H9 (cell line): ENCODE measurements at regions not wholly inside any gene's neighbourhood (a gene's known extent, or its start where the extent isn't known, plus 50 kb on each side); places are given as distances from the start of the nearest gene placed in this dataset.

ENCODE experiments used
- DNase-seq: peaks from one replicate; pipeline ENCODE4 v3.0.0-alpha.2; 2017
- H2AFZ ChIP-seq: one replicate; pipeline ENCODE4 v1.6.1; 2013; ENCODE audit warnings: mild to moderate bottlenecking, low read length, control low read depth, moderate library complexity
- H2AK5ac ChIP-seq: 2 replicates; pipeline ENCODE4 v1.6.1; 2013; ENCODE audit warnings: low read length, control low read depth, mixed read lengths; ENCODE audit not compliant: insufficient read length
- H2BK120ac ChIP-seq: one replicate; pipeline ENCODE4 v1.6.1; 2013; ENCODE audit warnings: low read depth, mild to moderate bottlenecking, low read length, control low read depth, inconsistent platforms; ENCODE audit not compliant: poor library complexity, severe bottlenecking
- H2BK12ac ChIP-seq: 2 replicates; pipeline ENCODE4 v1.6.1; 2013; ENCODE audit warnings: low read length, control low read depth, mixed read lengths, low read depth; ENCODE audit not compliant: insufficient read length
- H2BK15ac ChIP-seq: 2 replicates; pipeline ENCODE4 v1.6.1; 2013; ENCODE audit warnings: low read depth, low read length, control low read depth
- H2BK20ac ChIP-seq: one replicate; pipeline ENCODE4 v1.6.1; 2013; ENCODE audit warnings: low read depth, mild to moderate bottlenecking, low read length, control low read depth, inconsistent platforms; ENCODE audit not compliant: poor library complexity, severe bottlenecking
- H2BK5ac ChIP-seq: 2 replicates; pipeline ENCODE4 v1.6.1; 2013; ENCODE audit warnings: low read length, control low read depth, mixed read lengths; ENCODE audit not compliant: insufficient read length
- H3K14ac ChIP-seq: 2 replicates; pipeline ENCODE4 v1.6.1; 2013; ENCODE audit warnings: low read length, control low read depth; ENCODE audit not compliant: insufficient read depth
- H3K18ac ChIP-seq: 2 replicates; pipeline ENCODE4 v1.6.1; 2013; ENCODE audit warnings: low read depth, mild to moderate bottlenecking, mixed read lengths, low read length, control low read depth; ENCODE audit not compliant: insufficient read length
- H3K23ac ChIP-seq: 2 replicates; pipeline ENCODE4 v1.6.1; 2013; ENCODE audit warnings: low read length, control low read depth, mixed read lengths, low read depth; ENCODE audit not compliant: insufficient read length
- H3K23me2 ChIP-seq: 2 replicates; pipeline ENCODE4 v1.6.1; 2013; ENCODE audit warnings: low read depth, mild to moderate bottlenecking, mixed read lengths, low read length, control low read depth; ENCODE audit not compliant: insufficient read length, poor library complexity, severe bottlenecking
- H3K27ac ChIP-seq: 2 replicates; pipeline ENCODE4 v1.5.1; 2013; ENCODE audit warnings: low read length, control low read depth, mixed read lengths, low read depth; ENCODE audit not compliant: insufficient read length
- H3K27me3 ChIP-seq: 2 replicates; pipeline ENCODE4 v1.6.1; 2013; ENCODE audit warnings: low read length, control low read depth, inconsistent platforms; ENCODE audit not compliant: insufficient read depth
- H3K4ac ChIP-seq: 2 replicates; pipeline ENCODE4 v1.6.1; 2013; ENCODE audit warnings: low read depth, mild to moderate bottlenecking, control low read depth, inconsistent platforms, low read length, moderate library complexity
- H3K4me1 ChIP-seq: 2 replicates; pipeline ENCODE4 v1.6.1; 2013; ENCODE audit warnings: low read length, control low read depth, inconsistent platforms; ENCODE audit not compliant: insufficient read depth
- H3K4me2 ChIP-seq: 2 replicates; pipeline ENCODE4 v1.6.1; 2013; ENCODE audit warnings: low read length, control low read depth, mixed read lengths; ENCODE audit not compliant: insufficient read length, insufficient read depth
- H3K56ac ChIP-seq: 2 replicates; pipeline ENCODE4 v1.6.1; 2013; ENCODE audit warnings: low read depth, mild to moderate bottlenecking, mixed read lengths, low read length, control low read depth; ENCODE audit not compliant: insufficient read length
- H3K79me1 ChIP-seq: 2 replicates; pipeline ENCODE4 v1.6.1; 2013; ENCODE audit warnings: low read depth, mild to moderate bottlenecking, moderate library complexity, low read length, control low read depth, inconsistent platforms; ENCODE audit not compliant: insufficient read depth, poor library complexity, severe bottlenecking
- H3K79me2 ChIP-seq: 2 replicates; pipeline ENCODE4 v1.6.1; 2013; ENCODE audit warnings: low read length, control low read depth, inconsistent platforms; ENCODE audit not compliant: insufficient read depth
- H3K9ac ChIP-seq: 2 replicates; pipeline ENCODE4 v1.6.1; 2013; ENCODE audit warnings: low read length, control low read depth, mixed read lengths; ENCODE audit not compliant: insufficient read length; ENCODE audit errors: extremely low read depth
- H3K9me3 ChIP-seq: one replicate; pipeline ENCODE4 v1.6.1; 2013; ENCODE audit warnings: low read depth, low read length, inconsistent platforms; ENCODE audit not compliant: control insufficient read depth
- H3T11ph ChIP-seq: one replicate; pipeline ENCODE4 v1.6.1; 2013; ENCODE audit warnings: mild to moderate bottlenecking, low read length, control low read depth, inconsistent platforms
- H4K20me1 ChIP-seq: one replicate; pipeline ENCODE4 v1.6.1; 2013; ENCODE audit not compliant: control insufficient read depth, insufficient read length, insufficient read depth
- H4K5ac ChIP-seq: 2 replicates; pipeline ENCODE4 v1.6.1; 2013; ENCODE audit warnings: low read depth, mild to moderate bottlenecking, mixed read lengths, low read length, control low read depth; ENCODE audit not compliant: insufficient read length
- H4K8ac ChIP-seq: replicated peaks from 2 replicates; pipeline ENCODE4 v1.6.1; 2013; ENCODE audit warnings: low read length, control low read depth, mixed read lengths, low read depth; ENCODE audit not compliant: insufficient read length
- H4K91ac ChIP-seq: 2 replicates; pipeline ENCODE4 v1.6.1; 2013; ENCODE audit warnings: low read depth, mild to moderate bottlenecking, moderate library complexity, mixed read lengths, low read length, control low read depth; ENCODE audit not compliant: insufficient read length
- H3K27ac Mint-ChIP-seq, 3 experiments: 2 replicates in 2 of 3; 3 replicates in 1 of 3; pipeline ENCODE4 v1.8.0; 2020 to 2021; ENCODE audit warnings: mixed read lengths in 3 of 3, mild to moderate bottlenecking in 1 of 3, moderate library complexity in 1 of 3
- H3K27me3 Mint-ChIP-seq: 2 replicates; pipeline ENCODE4 v1.8.0; 2021; ENCODE audit warnings: low read depth, mild to moderate bottlenecking, moderate library complexity, mixed read lengths
- H3K36me3 Mint-ChIP-seq, 3 experiments: 2 replicates in 2 of 3; 3 replicates in 1 of 3; pipeline ENCODE4 v1.8.0; 2020 to 2021; ENCODE audit warnings: low read depth in 3 of 3, mixed read lengths in 3 of 3; ENCODE audit not compliant: insufficient read depth in 1 of 3
- H3K4me1 Mint-ChIP-seq, 2 experiments: 2 replicates each; pipeline ENCODE4 v1.8.0; 2020; ENCODE audit warnings: mixed read lengths in 2 of 2
- H3K4me3 Mint-ChIP-seq, 2 experiments: 2 replicates in 1 of 2; 3 replicates in 1 of 2; pipeline ENCODE4 v1.8.0; 2020 to 2021; ENCODE audit warnings: mild to moderate bottlenecking in 2 of 2, mixed read lengths in 2 of 2, moderate library complexity in 1 of 2
- H3K9me3 Mint-ChIP-seq, 2 experiments: 2 replicates in 1 of 2; 3 replicates in 1 of 2; pipeline ENCODE4 v1.8.0; 2020; ENCODE audit warnings: mild to moderate bottlenecking in 2 of 2, mixed read lengths in 2 of 2, moderate library complexity in 1 of 2
- CTCF ChIP-seq: fragments of 200-600 bp; sonication (generic); conservative IDR thresholded peaks from 3 replicates; pipeline ENCODE4 v1.8.0; 2021; ENCODE audit warnings: antibody characterized with exemption, mild to moderate bottlenecking
- WGBS: extraction: QIAGEN DNeasy Blood & Tissue Kit; methylation state at CpG from one replicate; pipeline ENCODE4 v1.1.7; 2013; ENCODE audit warnings: missing lambda C conversion rate, low lambda C conversion rate, mixed read lengths; ENCODE audit not compliant: insufficient read length; ENCODE audit errors: extremely low coverage; 5-methylcytosine and 5-hydroxymethylcytosine counted together

GRCh38 chr4:3613967-3614730 is 81.9 kb upstream of the LRPAP1 start:
- Histone ChIP-seq H3K18ac (no peak overlapping the region), H2BK15ac (no peak overlapping the region), H4K5ac (no peak overlapping the region), H3K79me2 (no peaks in the 10 kb centered on the region), H2BK120ac (no peak overlapping the region), H3K9ac (no peak overlapping the region), H3T11ph (no peak overlapping the region), H3K79me1 (no peaks in the 10 kb centered on the region), H3K27me3 (no peaks in the 10 kb centered on the region), H3K56ac (no peak overlapping the region), H4K20me1 (no peaks in the 10 kb centered on the region), H4K91ac (no peak overlapping the region), H4K8ac (no peak overlapping the region), H3K4ac (no peak overlapping the region), H2BK12ac (no peak overlapping the region), H3K23me2 (no peaks in the 10 kb centered on the region), H2AK5ac (no peak overlapping the region), H3K14ac (no peak overlapping the region), H2AFZ (no peak overlapping the region), H3K27ac (no peak overlapping the region), H3K9me3 (no peaks in the 10 kb centered on the region), H3K23ac (no peak overlapping the region), H2BK5ac (no peak overlapping the region), H2BK20ac (no peak overlapping the region), H3K4me2 (no peak overlapping the region), H3K4me1 (no peaks in the 10 kb centered on the region)
- no CpG with 5 or more reads among the region's 25 CpGs for WGBS
- TF ChIP-seq CTCF: no peak
- Mint-ChIP-seq H3K4me1 (peaks cover 2 to 24% of the 10 kb centered on the region in 2 experiments; a peak in 3 of 4 replicates), H3K9me3 (peaks cover 9 to 10% of the 10 kb centered on the region in 2 experiments; a peak in 4 of 5 replicates), H3K36me3 (peaks cover 0 to 4% (median 0%) of the 10 kb centered on the region in 3 experiments; a peak in 2 of 7 replicates), H3K27ac (peak overlapping the region in 2 of 3 experiments; percentile 46 to 94; a peak in 2 of 7 replicates), H3K4me3 (no peak overlapping the region), H3K27me3 (peaks cover 36% of the 10 kb centered on the region)
- no peak for DNase-seq
